T-cell (primary cell): ENCODE measurements at regions not wholly inside any gene's neighbourhood (a gene's known extent, or its start where the extent isn't known, plus 50 kb on each side); places are given as distances from the start of the nearest gene placed in this dataset.

ENCODE experiments used
- ATAC-seq, 4 experiments: fragments of 200-7000 bp in 3 of 4; fragments of 150-1000 bp in 1 of 4; cut with Tn5 transposase; replicated peaks in 1 of 4; 1 replicate in 3 of 4; 2 replicates in 1 of 4; pipeline ENCODE4 v1.10.0; 2021; ENCODE audit warnings: moderate library complexity in 3 of 4, mild to moderate bottlenecking in 2 of 4, moderate number of reproducible peaks in 1 of 4
- CTCF ChIA-PET, 2 donors: fragments of 300-600 bp; sonication (Branson Sonifier 250); formaldehyde crosslinking; loops; one replicate each; lab custom pipeline; 2022; ENCODE audit warnings: antibody characterized with exemption in 2 of 2; lab: Charles Lee
- POLR2A ChIA-PET, 2 donors: fragments of 300-600 bp; sonication (Branson Sonifier 250); formaldehyde crosslinking; loops; one replicate each; lab custom pipeline; 2022; ENCODE audit warnings: antibody characterized with exemption in 2 of 2; lab: Charles Lee
- DNase-seq, 35 experiments: peaks; one replicate each; pipeline versions ENCODE4 v3.0.0 to v3.0.0-alpha.2; 2013 to 2023
- H3K27ac ChIP-seq: one replicate; pipeline ENCODE4 v1.5.1; 2013; ENCODE audit warnings: low read length
- H3K27me3 ChIP-seq, 2 experiments: replicated peaks in 1 of 2; 1 replicate in 1 of 2; 2 replicates in 1 of 2; pipeline versions ENCODE4 v1.6.1 to v1.7.0; 2013; ENCODE audit warnings: low read length in 1 of 2, mixed read lengths in 1 of 2; ENCODE audit not compliant: control insufficient read depth in 2 of 2, insufficient read depth in 2 of 2; ENCODE audit errors: extremely low read depth in 1 of 2
- H3K36me3 ChIP-seq, 2 donors: 1 replicate in 1 of 2; 2 replicates in 1 of 2; pipeline versions ENCODE4 v1.6.1 to v1.7.0; 2013; ENCODE audit warnings: low read length in 1 of 2; ENCODE audit not compliant: control insufficient read depth in 2 of 2, insufficient read depth in 1 of 2; ENCODE audit errors: extremely low read depth in 1 of 2
- H3K4me1 ChIP-seq, 2 experiments: 1 replicate in 1 of 2; 2 replicates in 1 of 2; pipeline versions ENCODE4 v1.6.1 to v1.7.0; 2013; ENCODE audit warnings: low read length in 2 of 2, mixed read lengths in 1 of 2; ENCODE audit not compliant: insufficient read depth in 2 of 2, control insufficient read depth in 1 of 2; ENCODE audit errors: extremely low read depth in 1 of 2
- H3K4me3 ChIP-seq, 2 donors: 1 replicate in 1 of 2; 2 replicates in 1 of 2; pipeline versions ENCODE4 v1.5.1 to v1.7.0; 2013; ENCODE audit warnings: mild to moderate bottlenecking in 2 of 2, low read length in 1 of 2, moderate library complexity in 1 of 2; ENCODE audit not compliant: control insufficient read depth in 1 of 2; ENCODE audit errors: extremely low read depth in 1 of 2
- H3K9me3 ChIP-seq: 2 replicates; pipeline ENCODE4 v1.7.0; 2013
- H3K27ac Mint-ChIP-seq, 2 donors: one replicate each; pipeline ENCODE4 v1.8.0; 2020 to 2021; ENCODE audit warnings: mild to moderate bottlenecking in 2 of 2, mixed read lengths in 2 of 2
- H3K27me3 Mint-ChIP-seq, 2 donors: one replicate each; pipeline ENCODE4 v1.8.0; 2021 to 2022; ENCODE audit warnings: mixed read lengths in 2 of 2
- H3K36me3 Mint-ChIP-seq: one replicate; pipeline ENCODE4 v1.8.0; 2021; ENCODE audit warnings: mixed read lengths
- H3K4me1 Mint-ChIP-seq, 3 donors: one replicate each; pipeline ENCODE4 v1.8.0; 2020 to 2022; ENCODE audit warnings: mixed read lengths in 3 of 3, mild to moderate bottlenecking in 1 of 3
- H3K4me3 Mint-ChIP-seq, 3 donors: one replicate each; pipeline ENCODE4 v1.8.0; 2020 to 2022; ENCODE audit warnings: mild to moderate bottlenecking in 3 of 3, mixed read lengths in 3 of 3, moderate library complexity in 3 of 3
- H3K9me3 Mint-ChIP-seq, 3 donors: one replicate each; pipeline ENCODE4 v1.8.0; 2020 to 2022; ENCODE audit warnings: mixed read lengths in 3 of 3
- WGBS: methylation state at CpG from one replicate; pipeline ENCODE4 v1.1.5; 2013; ENCODE audit warnings: missing lambda C conversion rate; ENCODE audit not compliant: insufficient coverage; 5-methylcytosine and 5-hydroxymethylcytosine counted together

- no peaks in the 10 kb centered on the region for H3K36me3 Mint-ChIP-seq
- H3K27ac Mint-ChIP-seq, result no peak overlapping the region
- Histone ChIP-seq H3K27ac (no peak overlapping the region), H3K9me3 (no peaks in the 10 kb centered on the region), H3K36me3 (no peaks in the 10 kb centered on the region), H3K4me1 (no peaks in the 10 kb centered on the region), H3K27me3 (peaks cover 0 to 8% of the 10 kb centered on the region in 2 experiments), H3K4me3 (no peak overlapping the region)
- ChIA-PET POLR2A (interaction anchor here in 1 of 2 donors (0.6 kb wide), 1 partner anchor 11 kb away, joined by 4 read pairs; no protein-coding TSS in a partner anchor), CTCF (no interaction called here)
- peaks cover 28 to 29% of the 10 kb centered on the region in 2 donors for H3K27me3 Mint-ChIP-seq
- no peaks in the 10 kb centered on the region for H3K4me1 Mint-ChIP-seq
- ATAC-seq, result no peak
- no peaks in the 10 kb centered on the region for H3K9me3 Mint-ChIP-seq
- no peak overlapping the region for H3K4me3 Mint-ChIP-seq
- DNase-seq, result no peak
- 74% methylated on average over 2 of the region's 2 CpGs for WGBS
Measured at GRCh38 chr10:33385686-33386085, 51.2 kb upstream of the NRP1 start.

GRCh38 chr10:33385015-33385414 lies 50.5 kb upstream of the NRP1 start:
- no peaks in the 10 kb centered on the region for H3K36me3 Mint-ChIP-seq
- WGBS, result 75% methylated on average over 5 of the region's 5 CpGs
- CTCF ChIA-PET, result no interaction called here
- H3K27me3 Mint-ChIP-seq, result peaks cover 22 to 25% of the 10 kb centered on the region in 2 donors
- H3K9me3 ChIP-seq, result no peaks in the 10 kb centered on the region
- H3K27ac Mint-ChIP-seq, result no peak overlapping the region
- DNase-seq (no peak), ATAC-seq (no peak)
- no peaks in the 10 kb centered on the region for H3K4me1 ChIP-seq
- no peaks in the 10 kb centered on the region for H3K9me3 Mint-ChIP-seq
- H3K36me3 ChIP-seq, result no peaks in the 10 kb centered on the region
- no peak overlapping the region for H3K27ac ChIP-seq
- POLR2A ChIA-PET, result no interaction called here
- no peak overlapping the region for H3K4me3 ChIP-seq
- H3K27me3 ChIP-seq, result peaks cover 0 to 8% of the 10 kb centered on the region in 2 experiments
- no peaks in the 10 kb centered on the region for H3K4me1 Mint-ChIP-seq
- no peak overlapping the region for H3K4me3 Mint-ChIP-seq
